G401 (cell line): ENCODE measurements at regions not wholly inside any gene's neighbourhood (a gene's known extent, or its start where the extent isn't known, plus 50 kb on each side); places are given as distances from the start of the nearest gene placed in this dataset.

ENCODE experiments used
- DNase-seq: peaks from one replicate; pipeline ENCODE4 v3.0.0-alpha.2; 2015; ENCODE audit warnings: low spot score
- in situ Hi-C: cut with HindIII; loops from 2 replicates; pipeline ENCODE4 v1.10.0; 2016; ENCODE audit warnings: low sequenced_read_pairs, mixed read lengths

DNA sequence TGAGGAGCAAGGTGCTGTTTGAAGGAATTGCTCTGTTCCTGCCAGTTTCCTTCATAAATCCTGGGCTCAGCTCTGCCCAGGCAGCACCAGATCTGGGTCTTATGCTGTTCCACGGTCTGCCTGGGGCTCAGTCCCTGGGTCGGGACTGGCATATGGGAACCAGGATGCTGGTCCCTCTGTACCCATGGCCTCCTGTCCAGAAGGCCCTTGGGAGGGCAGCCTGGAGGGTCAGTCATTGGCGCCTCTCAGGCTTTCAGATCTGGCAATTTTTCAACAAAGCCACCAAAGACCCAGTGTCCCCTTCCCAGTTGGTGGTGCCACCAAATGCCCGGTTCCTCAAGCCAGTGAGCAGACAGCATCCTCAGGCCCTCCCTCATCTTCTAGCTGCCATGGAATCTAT lies 232.7 kb upstream of the SULF2 start:
- DNase-seq, result no peak
- in situ Hi-C loops, result no loop called here

DNA sequence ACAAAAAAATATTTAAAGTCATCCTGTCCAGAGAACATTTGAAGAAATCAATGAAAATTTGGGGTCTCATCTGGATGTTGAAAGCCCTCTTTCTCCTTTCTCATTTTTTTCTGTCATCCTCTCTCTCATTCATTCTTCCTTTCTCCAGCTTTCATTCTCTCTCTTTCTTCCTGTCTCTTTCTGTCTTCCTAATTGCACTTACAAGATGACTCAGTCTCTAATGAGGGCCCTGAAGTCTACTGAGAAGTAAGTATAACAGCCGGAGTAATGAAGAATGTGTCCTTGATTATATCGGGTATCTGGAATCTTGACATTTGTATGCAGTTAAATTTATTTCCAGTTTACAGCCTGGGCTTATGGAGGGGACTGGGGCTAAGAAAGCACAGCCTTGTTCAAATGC lies 232.2 kb upstream of the SULF2 start:
- DNase-seq, result no peak
- in situ Hi-C loops, result no loop called here

DNA sequence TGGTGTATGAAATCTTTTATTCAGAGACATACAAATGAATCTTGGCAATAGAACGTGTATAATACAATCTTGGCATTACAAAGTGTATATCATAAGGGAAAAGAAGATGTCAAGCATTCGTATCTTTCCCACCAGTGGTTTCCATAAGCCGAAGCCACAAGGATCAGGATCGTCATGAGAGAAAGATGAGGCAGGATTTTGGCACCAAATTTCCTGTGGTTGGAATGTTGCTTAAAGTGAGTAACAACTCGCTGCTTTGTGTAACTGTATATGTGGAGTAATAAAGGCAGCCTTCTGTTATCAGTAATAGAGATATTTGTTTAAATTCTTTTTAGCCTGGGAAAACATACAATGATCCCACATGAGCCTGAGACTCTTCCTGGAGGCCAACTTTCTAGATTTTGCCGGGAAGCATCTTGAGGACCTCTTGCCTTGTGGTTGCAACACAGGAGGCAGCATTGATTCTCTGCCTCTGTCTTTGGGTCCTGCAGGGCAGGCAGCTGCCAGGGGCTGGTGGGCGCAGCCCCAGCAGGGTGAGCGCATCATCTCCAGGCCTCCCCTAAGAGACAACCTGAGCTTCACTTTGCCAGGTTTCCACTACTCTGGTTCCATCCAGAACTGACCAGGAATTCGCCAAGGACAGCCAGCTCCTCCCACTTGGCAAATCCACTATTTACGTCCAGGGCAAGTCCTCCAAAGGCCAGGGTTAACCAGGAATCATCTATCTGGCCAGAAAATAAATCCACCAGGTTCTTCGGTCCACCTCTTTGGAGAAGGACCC lies 230.9 kb upstream of the SULF2 start:
- in situ Hi-C loops, result no loop called here
- DNase-seq, result no peak

DNA sequence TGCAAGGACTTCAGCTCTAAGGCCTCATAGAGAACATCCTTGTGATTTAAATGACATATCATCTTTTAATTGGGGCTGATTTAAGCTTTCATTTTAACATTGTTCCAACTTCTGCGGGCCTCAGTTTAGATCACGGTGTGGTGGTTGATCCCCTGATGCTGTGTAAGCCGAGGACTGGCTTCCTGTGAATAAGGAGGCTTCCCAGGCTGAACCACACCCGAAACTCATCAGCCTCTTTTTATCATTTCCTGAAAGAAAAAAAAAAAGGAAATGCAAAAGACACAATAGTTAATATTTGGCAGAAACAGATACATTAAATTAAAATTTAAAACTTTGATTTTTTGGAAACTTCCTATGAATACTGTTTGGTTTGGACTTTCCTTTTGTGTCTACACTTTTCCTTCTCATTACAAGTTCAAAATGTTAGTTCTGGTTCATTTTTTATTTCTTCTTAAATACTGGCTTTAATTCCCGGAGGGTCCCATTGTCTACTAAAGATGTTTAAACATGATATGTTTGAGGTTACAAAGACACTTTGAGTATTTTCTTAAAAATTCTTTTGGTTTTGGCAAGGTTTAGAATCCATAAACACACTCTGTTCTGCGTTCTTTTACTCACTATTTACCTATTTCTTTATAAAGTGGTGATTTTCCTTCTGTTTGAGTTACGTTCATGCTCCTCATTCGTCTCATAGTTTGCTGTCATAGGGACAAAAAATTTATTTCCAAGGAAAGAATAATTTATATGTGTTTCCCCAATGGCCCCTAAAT lies 230.0 kb upstream of the SULF2 start:
- in situ Hi-C loops, result no loop called here
- no peak for DNase-seq

DNA sequence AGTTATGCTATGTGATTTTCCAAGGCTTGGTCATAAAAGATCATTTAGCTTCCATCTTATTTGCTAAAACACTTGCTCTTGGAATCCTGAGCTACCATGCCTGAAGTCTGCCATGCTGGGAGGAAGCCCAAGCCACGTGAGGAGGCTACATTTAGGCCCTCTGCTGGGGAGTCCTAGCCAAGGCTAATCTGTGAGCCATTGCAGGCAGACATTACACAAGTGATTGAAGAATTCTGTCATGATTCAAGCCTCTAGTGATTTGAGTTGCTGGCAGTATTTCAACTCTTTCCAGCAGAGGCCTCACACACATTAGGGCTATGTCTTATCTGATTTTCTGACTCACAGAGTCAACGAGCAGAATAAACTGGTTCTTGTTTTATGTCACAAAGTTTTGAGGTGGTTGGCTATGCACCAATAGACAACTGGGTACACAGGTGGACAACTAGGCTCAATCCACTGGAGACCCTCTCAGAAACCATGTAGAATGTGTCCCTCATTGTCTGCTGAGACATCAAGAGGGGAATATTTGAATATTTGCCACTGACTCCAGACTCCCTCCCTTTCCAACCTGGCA lies 227.2 kb upstream of the SULF2 start:
- DNase-seq, result no peak
- in situ Hi-C loops, result no loop called here

DNA sequence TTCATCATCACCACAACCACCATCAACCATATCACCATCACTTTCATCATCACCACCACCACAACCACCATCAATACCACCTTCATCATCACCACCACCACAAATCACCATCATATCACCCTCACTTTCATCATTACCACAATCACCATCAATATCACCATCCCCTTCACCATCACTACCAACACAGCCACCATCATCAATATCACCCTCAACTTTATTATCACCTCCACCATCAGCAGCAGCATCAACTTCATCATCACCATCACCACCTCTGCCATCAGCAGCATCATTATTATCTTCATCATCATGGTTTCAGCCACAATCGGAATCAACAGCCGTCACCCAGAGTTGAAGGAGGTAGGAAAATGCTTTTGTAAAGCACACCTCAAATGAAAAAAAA lies 225.7 kb upstream of the SULF2 start:
- in situ Hi-C loops, result no loop called here
- DNase-seq, result no peak

DNA sequence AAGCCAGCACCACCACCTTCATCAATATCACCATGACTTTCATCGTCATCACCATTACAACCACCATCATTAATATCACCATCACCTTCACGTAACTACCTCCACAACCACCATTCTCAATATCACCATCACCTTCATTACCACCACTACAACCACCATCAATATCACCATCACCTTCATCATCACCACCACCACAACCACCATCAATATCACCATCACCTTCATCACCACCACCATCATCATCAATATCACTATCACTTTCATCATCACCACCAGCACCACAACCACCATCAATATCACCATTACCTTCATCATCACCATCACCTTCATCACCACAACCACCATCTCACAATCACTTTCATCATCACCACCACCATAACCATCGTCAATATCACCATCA lies 225.3 kb upstream of the SULF2 start:
- in situ Hi-C loops, result no loop called here
- no peak for DNase-seq

DNA sequence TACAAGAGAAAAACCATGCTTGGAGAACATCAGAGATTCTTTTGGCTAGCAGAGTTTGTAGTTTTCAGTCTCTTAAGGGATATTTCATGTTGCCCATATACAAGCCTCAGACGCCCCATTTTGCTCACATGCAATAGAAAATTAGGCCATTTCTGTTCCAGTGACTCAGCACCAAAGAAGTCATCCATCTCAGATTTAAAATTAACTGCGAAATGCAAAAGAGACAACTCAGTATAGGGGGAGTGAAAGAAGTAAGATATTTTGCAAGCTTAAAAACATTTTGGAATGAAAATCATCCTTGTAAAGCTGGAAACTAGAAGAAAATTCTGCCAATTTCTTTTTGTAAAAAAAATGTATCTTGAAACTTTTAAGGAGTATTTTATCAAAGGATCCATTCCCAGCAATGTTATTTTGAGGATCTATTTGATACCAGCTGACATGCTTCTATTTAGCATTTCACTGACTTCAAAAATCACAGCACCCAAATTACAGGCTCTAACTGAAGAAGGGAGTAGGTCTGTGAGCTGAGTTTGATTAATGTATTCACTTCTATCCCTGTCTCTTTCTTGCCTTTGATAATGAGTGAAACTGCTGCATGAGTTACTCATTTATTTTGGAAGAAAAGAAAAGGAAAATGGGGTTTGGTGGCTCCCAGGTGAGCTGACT lies 223.7 kb upstream of the SULF2 start:
- in situ Hi-C loops, result no loop called here
- DNase-seq, result no peak

DNA sequence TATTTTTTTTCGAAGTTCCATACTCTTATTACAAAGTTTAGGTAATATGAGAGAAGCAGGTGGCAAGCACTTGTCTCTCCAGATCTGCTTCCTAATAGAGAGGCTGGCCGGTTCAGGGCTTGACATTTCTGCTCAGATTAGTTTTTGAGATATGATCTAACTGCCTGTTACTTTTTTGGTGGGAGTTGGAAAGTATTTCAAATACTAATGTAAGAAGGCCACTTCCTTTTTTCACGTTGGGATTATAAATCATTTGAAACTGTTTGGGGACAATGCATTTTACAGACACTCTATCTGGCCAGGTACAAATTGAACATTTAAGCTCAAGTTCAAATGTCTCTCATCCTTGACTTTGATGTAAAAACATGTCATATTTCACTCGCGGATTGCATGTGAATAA lies 222.1 kb upstream of the SULF2 start:
- in situ Hi-C loops, result no loop called here
- DNase-seq, result no peak

DNA sequence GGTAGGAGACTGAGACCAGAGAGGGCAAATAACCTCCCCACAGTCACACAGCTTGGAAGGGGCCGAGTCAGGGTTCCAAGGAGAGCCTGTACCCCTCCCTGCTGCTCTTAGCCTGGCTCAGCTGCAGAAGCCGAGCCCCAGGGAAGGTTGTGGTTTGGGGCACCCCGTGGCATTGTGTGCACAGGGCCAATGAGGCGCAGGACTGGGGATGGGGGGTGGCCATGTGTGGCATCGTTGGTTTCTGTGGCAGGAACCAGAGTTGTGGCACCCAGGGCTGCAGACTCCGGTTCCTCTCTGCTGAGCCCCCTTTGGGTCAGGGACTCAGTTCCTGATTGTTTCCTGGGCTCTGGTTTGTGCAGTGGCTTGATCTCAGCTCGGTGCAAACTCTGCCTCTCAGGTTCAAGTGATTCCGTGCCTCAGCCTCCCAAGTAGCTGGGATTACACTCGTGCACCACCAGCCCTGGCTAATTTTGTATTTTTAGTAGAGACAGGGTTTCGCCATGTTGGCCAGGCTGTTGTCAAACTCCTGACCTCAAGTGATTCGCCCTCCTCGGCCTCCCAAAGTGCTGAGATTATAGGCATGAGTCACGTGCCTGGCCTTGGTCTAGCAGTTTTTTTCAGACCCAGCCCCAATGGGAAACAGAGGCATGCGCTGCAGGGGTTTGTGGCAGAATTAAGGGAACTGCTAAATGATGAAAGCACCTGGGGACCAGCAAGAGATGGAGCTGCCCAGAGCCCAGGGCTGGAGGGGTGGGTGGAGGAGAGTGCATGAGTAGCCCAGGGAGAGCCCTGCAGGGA lies 221.0 kb upstream of the SULF2 start:
- in situ Hi-C loops, result no loop called here
- no peak for DNase-seq

DNA sequence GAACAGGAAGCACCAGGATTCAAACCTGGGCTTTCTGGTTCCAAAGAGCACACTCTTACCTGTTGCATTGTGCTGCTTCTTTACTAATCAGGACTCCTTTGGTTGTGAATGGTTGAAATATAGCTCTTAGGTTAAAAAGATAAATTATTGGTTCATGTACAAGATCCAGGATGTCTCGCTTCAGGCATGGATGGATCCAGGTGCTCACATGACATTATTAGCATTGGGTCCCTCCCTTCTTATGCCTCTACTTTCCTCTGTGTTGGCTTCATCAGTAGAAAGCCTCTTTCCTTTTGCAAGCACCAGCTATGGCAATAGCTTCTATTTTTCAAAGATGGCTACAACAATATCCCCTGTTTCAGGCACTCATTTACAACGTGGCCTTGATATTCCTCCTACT lies 217.7 kb upstream of the SULF2 start:
- DNase-seq, result no peak
- in situ Hi-C loops, result no loop called here

DNA sequence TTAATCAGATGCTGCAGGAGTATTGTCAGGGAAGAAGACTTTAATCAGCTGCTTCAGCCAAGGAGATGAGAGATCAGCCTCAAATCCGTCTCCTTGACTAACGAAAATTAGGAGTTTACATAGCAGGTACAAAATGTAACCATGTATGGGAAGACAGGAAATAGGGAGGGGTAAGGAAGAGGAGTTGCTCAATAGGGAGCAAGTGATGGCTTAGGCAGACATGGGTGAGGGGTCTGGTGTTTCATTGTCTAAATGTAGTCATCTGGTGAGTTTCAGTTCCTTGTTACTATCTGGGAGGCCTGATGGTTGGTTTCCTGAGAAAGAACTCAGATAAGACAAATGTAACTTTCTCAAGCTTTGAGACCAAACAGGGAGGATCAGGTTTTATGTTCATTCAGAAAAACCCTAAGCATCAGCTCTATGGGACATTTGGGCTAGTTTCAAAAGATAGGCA lies 217.3 kb upstream of the SULF2 start:
- in situ Hi-C loops, result no loop called here

DNA sequence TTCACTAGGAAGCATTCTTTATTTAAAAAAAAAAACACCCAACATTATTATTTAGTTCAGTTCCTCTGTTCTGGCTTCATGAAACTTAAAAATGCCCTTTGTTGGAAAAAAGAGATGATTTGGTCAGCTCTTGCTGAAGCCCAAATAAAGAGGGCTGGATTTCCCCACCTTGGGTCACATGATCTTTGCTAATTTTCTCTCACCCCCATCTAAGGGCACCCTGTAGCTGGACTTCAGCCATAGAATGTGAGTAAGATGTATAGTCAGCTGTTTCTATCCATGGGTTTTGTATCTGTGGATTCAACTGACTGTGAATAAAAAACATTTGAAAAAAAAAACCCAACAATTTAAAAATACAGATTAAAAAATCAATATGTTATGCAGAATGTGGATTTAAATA lies 213.9 kb upstream of the SULF2 start:
- in situ Hi-C loops, result no loop called here
- DNase-seq, result no peak

More for the DNA sequence above, 217.3 kb upstream of the SULF2 start:
- no peak for DNase-seq

DNA sequence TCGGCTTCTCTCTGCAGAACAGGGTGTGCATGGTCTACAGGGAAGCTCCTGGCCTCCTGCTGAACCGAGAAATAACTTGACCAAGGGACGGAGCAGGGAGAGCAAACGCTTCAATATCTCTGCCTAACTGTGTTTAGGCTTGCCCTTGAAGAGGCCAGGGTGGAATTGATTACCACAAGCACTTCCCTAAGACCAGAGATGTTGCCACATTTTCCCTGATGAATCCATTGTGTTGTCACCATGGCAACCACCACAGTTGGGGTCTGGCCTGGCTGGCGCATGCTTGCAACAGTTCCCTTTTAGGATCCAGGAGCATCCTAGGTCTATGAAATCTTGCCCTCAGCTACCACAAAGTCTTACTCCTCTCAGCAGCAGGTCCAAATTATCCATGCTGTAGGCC lies 213.5 kb upstream of the SULF2 start:
- no peak for DNase-seq
- in situ Hi-C loops, result no loop called here

DNA sequence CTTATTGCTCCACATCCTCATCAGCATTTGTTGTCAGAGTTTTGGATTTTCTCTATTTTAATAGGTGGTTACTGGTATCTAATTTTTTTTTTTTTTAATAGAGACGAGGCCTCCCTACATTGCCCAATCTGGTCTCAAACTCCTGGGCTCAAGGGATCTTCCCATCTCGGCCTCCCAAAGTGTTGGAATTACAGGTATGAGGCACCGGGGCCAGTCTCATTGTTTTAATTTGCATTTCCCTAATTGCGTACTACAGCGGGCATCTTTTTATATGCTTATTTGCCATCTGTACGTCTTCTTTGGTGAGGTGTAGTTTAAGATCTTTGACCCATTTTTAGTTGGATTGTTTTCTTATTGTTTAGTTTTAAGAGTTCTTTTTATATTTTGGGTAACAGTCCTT lies 210.4 kb upstream of the SULF2 start:
- in situ Hi-C loops, result no loop called here

DNA sequence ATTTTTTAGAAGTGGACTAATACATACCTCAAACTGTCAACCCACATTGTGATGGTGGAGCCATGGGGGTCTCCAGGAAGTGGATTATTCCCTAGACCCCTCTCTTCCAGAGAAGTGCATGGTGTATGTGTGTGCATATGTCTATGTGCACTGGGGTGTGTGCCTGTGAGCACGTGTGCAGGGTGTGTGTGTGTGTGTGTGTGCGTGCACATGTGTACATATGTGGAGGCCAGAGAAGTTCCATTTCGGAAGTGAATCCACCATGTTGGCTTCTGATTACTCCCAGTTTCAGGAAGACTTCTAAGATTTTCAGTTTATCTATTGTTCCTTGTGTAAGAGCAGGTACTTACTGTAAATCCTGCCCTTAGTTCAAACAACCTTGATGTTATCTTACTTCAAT lies 208.5 kb upstream of the SULF2 start:
- no peak for DNase-seq
- in situ Hi-C loops, result no loop called here

More for the DNA sequence above, 210.4 kb upstream of the SULF2 start:
- no peak for DNase-seq

DNA sequence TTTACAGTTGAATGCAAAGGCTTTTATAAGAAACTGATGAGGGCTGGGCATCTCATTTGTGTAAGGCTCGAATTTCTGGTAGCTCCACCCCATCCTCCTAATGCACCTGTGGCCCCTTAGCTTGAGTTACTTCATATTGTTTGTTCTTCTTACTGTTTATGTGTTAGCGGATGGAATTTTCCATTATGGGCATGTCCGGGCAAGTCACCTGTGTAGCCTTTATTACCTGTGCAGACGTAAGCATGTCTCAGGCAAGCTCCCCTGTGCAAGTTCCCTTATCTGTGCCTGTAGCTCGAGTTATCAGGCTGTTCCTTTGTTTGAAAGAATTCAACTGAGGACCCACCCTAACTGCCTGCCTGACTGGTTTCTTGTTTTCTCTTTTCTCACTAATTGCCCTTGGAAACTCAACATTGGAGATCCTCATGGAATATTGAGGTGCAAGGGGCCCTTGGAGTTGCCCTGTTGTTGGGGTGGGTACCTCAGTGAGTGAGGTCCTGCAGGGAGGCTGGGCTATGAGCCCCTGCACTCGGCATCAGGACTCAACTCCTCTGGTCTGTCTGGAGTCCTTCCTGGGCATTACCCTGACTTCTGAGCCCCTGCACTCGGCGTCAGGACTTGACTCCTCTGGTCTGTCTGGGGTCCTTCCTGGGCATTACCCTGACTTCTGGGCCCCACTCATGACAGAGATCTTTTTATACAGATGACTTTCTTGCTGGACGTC lies 207.9 kb upstream of the SULF2 start:
- no peak for DNase-seq
- in situ Hi-C loops, result no loop called here

DNA sequence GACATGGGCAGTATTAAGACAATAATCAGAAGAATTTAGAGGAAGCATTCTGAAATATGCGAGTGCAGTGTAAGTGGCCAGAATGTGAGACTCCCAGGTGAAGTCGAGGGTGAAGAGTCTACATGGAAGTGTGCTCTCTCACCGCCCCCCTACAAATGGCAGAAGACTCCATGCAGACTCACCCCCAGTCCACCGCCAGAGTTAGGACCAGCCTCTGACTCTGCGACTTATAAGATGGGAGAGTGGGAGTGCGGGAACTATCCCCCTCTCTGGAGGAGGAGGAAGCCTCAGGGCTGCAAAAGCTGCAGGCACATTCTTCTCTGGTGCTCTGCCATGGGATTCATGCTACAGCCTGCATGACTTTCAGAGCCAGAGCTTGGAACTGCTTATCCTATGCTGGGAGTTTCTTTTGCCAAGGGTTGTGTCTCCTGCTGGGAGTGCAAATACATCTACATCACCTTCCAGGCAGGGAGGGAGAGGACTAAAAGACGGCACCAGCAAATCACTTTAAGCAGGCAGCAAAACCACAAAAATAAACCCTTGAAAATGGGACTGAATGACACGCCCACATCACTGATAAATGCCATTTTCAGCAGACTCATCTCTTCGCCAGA lies 206.7 kb upstream of the SULF2 start:
- no peak for DNase-seq
- in situ Hi-C loops, result no loop called here
